HG03175 (cell line): ENCODE measurements at regions not wholly inside any gene's neighbourhood (a gene's known extent, or its start where the extent isn't known, plus 50 kb on each side); places are given as distances from the start of the nearest gene placed in this dataset.
A peak's percentile ranks its signal among the peaks of the same experiment; 100 is the strongest.
"Not testable (repeated sequence)": the region's sequence is repeated elsewhere in the genome, so short reads cannot be mapped to it uniquely, and the experiment has no call there.

ENCODE experiments used
- ATAC-seq: cut with Tn5 transposase; IDR thresholded peaks from one replicate; pipeline ENCODE4 v1.9.1; 2021; ENCODE audit warnings: mild to moderate bottlenecking, moderate library complexity; ENCODE audit not compliant: unreplicated experiment

GRCh38 chr2:12017499-12018157 lies 271.2 kb downstream of the LPIN1 start:
- no peak for ATAC-seq

- not testable (repeated sequence) for ATAC-seq
These were observed 272.3 kb downstream of the LPIN1 start for GRCh38 chr2:12018726-12019125.

GRCh38 chr2:12020833-12021469 lies 274.5 kb downstream of the LPIN1 start:
- no peak for ATAC-seq

GRCh38 chr2:12024197-12024907 lies 277.9 kb downstream of the LPIN1 start:
- not testable (repeated sequence) for ATAC-seq

- ATAC-seq, result no peak
These were observed 280.7 kb downstream of the LPIN1 start for GRCh38 chr2:12027136-12027535.

- peak; percentile 41 for ATAC-seq
These were observed 285.4 kb downstream of the LPIN1 start for GRCh38 chr2:12031866-12032265.

GRCh38 chr2:12032398-12032797 lies 286.0 kb downstream of the LPIN1 start:
- peak; percentile 81 for ATAC-seq

- ATAC-seq, result no peak
These were observed 286.5 kb downstream of the LPIN1 start for GRCh38 chr2:12032975-12033374.

GRCh38 chr2:12033494-12033893 lies 287.1 kb downstream of the LPIN1 start:
- ATAC-seq, result no peak

- ATAC-seq, result no peak
These were observed 287.9 kb downstream of the LPIN1 start for GRCh38 chr2:12034382-12034781.

- ATAC-seq, result no peak
These were observed 288.7 kb downstream of the LPIN1 start for GRCh38 chr2:12035029-12035720.

- ATAC-seq, result no peak
These were observed 289.7 kb downstream of the LPIN1 start for GRCh38 chr2:12035956-12036639.

- ATAC-seq, result no peak
These were observed 290.2 kb downstream of the LPIN1 start for GRCh38 chr2:12036640-12036983.

GRCh38 chr2:12037301-12037700 lies 290.9 kb downstream of the LPIN1 start:
- no peak for ATAC-seq

GRCh38 chr2:12041236-12041635 lies 294.8 kb downstream of the LPIN1 start:
- ATAC-seq, result no peak

GRCh38 chr2:12043131-12043530 lies 296.7 kb downstream of the LPIN1 start:
- no peak for ATAC-seq

GRCh38 chr2:12044857-12045256 lies 298.4 kb downstream of the LPIN1 start:
- ATAC-seq, result peak; percentile 67

- ATAC-seq, result peak; percentile 49
These were observed 299.4 kb downstream of the LPIN1 start for GRCh38 chr2:12045864-12046291.

- no peak for ATAC-seq
These were observed 300.2 kb downstream of the LPIN1 start for GRCh38 chr2:12046641-12047040.

- no peak for ATAC-seq
These were observed 301.3 kb downstream of the LPIN1 start for GRCh38 chr2:12047761-12048160.

- ATAC-seq, result no peak
These were observed 302.1 kb downstream of the LPIN1 start for GRCh38 chr2:12048550-12048949.
